GM12865 (cell line): ENCODE measurements at regions not wholly inside any gene's neighbourhood (a gene's known extent, or its start where the extent isn't known, plus 50 kb on each side); places are given as distances from the start of the nearest gene placed in this dataset.
"Not testable (repeated sequence)": the region's sequence is repeated elsewhere in the genome, so short reads cannot be mapped to it uniquely, and the experiment has no call there.

Experiments used
- DNase-seq: peaks from one replicate; pipeline ENCODE4 v3.0.0; 2010; ENCODE audit warnings: low read depth
- H3K4me3 ChIP-seq: 2 replicates; pipeline ENCODE4 v1.5.1; 2011; ENCODE audit warnings: mild to moderate bottlenecking, low read depth, low read length, control low read depth
- TF ChIP-seq, protein P1 (sequence below): IDR thresholded peaks from 2 replicates; pipeline ENCODE4 v1.5.1; 2011; ENCODE audit warnings: low read length, control low read depth, low read depth, inconsistent platforms; ENCODE audit not compliant: insufficient read depth; ENCODE audit errors: missing control alignments

DNA sequence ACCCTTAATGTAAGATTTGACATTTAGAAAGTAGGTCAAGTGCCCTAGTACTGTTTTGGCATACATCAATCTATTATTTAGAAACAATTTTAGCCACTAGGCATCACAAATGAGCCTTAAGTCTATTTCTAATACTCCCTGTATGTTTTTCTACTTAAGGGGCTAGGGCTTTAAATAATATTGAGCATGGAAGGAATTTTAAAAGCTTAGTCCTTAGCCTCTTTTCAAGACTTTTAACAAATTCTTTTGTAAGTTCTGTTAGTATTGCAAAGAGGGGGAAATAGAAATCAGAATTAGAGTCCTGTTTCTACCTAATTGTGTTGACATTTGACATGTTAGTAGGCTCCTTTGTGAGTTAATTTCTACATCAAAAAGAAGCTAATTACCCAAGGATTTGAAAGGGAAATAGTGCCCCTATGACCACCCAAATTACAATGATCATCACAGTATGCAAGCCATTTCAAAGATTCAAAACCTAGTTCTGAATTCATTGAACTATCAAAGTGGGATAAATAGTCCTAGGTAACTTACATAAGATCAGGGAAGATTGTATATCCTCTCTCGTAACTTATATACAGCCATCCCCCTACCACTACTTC, 647.8 kb upstream of the ACO1 start:
- H3K4me3 ChIP-seq, result no peak overlapping the region
- DNase-seq, result no peak
- TF ChIP-seq, protein P1, sequence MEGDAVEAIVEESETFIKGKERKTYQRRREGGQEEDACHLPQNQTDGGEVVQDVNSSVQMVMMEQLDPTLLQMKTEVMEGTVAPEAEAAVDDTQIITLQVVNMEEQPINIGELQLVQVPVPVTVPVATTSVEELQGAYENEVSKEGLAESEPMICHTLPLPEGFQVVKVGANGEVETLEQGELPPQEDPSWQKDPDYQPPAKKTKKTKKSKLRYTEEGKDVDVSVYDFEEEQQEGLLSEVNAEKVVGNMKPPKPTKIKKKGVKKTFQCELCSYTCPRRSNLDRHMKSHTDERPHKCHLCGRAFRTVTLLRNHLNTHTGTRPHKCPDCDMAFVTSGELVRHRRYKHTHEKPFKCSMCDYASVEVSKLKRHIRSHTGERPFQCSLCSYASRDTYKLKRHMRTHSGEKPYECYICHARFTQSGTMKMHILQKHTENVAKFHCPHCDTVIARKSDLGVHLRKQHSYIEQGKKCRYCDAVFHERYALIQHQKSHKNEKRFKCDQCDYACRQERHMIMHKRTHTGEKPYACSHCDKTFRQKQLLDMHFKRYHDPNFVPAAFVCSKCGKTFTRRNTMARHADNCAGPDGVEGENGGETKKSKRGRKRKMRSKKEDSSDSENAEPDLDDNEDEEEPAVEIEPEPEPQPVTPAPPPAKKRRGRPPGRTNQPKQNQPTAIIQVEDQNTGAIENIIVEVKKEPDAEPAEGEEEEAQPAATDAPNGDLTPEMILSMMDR, result no peak

DNA sequence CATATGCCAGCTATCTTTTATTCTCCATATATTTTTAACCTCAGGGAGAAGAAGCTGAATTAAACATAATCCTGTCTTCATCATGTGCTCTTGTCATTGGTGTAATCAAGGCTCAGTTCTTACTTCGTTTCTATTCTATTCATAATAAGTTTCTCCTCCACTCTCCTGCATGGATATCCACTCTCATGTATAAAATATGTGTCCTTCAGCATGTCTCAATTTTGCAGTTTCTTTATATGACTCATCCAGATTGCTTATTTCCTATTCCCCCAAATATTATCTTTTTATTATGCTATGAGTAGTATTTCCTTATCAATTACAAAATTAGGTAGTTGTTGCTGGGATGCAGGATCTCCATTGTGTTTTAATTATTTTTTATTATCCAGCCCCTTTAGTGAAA, 643.7 kb upstream of the ACO1 start:
- TF ChIP-seq, protein P1, result no peak
- no peak for DNase-seq
- H3K4me3 ChIP-seq, result no peak overlapping the region

DNA sequence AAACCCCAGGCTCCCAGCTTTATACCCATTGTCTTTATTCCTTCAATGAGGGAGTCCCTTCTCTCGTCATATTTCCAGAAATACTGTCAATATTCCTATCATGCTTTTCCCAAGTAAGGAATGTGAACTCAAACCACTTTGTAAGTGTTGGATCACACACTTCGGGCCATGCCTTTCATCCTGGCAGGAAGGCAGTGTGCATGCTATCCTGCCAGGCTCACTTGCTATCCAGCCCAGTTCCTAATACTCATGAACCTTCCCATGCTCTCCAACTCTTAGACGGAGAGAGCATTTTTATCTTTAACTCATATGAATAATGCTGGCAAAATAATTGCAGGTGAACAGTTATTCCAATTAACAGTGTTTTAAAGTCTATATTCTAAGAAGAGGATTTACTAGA, 639.9 kb upstream of the ACO1 start:
- TF ChIP-seq, protein P1, result no peak
- no peak for DNase-seq
- no peak overlapping the region for H3K4me3 ChIP-seq

DNA sequence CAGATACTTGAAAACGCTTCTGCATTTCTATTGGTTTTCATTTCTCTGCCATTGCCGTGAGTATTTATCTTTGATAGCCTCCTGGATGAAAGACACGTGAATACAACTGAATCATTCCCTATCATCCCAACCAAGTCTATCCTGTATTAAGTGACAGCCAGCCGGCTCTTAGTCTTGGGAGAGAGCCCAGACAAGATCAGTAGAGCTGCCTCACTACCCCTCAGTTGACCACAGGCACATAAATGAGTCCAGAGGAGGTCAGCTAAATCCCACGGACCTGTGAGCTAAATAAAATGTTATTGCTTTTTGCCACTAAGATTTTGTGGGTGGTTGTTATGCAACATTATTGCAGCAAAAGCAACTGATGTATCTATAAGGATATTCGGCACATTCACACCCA, 639.0 kb upstream of the ACO1 start:
- H3K4me3 ChIP-seq, result no peak overlapping the region
- no peak for DNase-seq
- TF ChIP-seq, protein P1, result no peak

DNA sequence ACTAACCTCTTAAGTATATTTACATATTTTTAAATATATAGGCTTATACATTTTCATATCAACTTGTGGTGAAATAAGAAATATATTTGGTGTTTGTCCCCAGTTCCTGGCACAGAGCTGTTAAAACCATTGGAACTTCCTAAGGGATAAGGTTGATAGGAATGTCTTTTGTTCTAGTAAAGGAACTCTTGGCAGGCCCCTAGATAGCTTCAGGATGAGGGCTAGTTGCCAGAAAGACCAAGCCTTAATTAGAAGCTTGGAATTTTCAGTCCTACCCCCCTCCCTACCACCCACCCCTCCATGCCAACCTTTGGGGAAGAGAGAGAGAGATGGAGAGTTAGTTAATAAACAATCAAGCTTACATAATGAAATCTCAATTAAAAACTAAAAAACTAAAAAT, 638.6 kb upstream of the ACO1 start:
- H3K4me3 ChIP-seq, result no peak overlapping the region
- DNase-seq, result no peak
- TF ChIP-seq, protein P1, result no peak

DNA sequence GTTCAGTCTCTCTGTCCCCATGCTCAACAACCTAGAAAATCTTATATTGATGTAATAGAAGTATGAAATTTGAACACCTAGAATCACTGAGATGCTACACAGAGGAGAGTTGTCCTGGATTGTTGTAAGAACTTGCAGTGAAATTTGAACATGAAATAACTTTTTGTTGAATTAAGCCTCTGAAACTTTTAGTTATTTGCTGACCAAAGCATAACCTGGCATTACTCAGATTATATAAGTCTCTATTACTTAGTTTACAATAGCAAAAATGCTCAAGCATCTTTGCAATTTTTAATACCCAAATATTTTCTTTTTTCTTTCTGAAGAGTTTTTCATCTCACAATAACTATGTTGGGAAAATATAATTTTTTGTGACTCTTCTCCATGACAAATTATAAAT, 630.7 kb upstream of the ACO1 start:
- no peak overlapping the region for H3K4me3 ChIP-seq
- TF ChIP-seq, protein P1, result no peak
- DNase-seq, result no peak

DNA sequence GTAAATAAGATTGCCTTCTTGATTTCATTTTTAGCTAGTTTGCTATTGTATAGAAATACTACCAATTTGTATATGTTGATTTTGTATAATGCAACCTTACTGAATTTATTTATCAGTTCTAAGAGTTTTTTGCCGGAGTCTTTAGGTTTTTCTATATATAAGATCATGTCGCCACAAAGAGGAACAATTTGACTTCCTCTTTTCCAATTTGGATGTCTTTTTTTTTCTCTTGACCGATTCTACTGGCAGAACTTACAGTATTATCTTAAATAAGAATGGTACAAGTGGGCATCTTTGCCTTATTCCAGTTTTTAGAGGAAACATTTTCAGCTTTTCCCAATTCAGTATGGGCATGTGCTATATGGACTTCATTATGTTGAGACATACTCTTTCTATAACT, 624.7 kb upstream of the ACO1 start:
- TF ChIP-seq, protein P1, result no peak
- no peak for DNase-seq
- H3K4me3 ChIP-seq, result no peak overlapping the region

DNA sequence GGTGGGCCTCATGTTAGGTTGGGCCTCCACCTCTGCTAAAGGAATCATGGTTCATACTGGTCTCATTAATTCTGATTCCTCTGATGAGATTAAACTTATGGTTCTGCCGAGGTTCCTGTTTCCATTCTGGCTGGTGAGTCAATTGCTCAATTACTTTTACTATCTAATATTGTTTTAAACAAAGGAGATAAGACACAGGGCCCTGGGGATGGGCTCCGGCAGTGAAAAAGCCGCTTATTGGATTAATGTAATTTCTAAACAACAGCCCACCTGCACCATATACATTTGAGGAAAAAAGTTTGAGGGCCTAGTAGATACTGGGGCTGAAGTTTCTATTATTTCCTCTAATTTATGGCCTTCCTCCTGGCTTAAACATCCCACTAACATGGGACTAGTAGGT, 610.4 kb upstream of the ACO1 start:
- not testable (repeated sequence) for H3K4me3 ChIP-seq

More for the DNA sequence above, 610.4 kb upstream of the ACO1 start:
- DNase-seq, result not testable (repeated sequence)
